ENCODE measurements at regions not wholly inside any gene's neighbourhood (a gene's known extent, or its start where the extent isn't known, plus 50 kb on each side); places are given as distances from the start of the nearest gene placed in this dataset.

DNA sequence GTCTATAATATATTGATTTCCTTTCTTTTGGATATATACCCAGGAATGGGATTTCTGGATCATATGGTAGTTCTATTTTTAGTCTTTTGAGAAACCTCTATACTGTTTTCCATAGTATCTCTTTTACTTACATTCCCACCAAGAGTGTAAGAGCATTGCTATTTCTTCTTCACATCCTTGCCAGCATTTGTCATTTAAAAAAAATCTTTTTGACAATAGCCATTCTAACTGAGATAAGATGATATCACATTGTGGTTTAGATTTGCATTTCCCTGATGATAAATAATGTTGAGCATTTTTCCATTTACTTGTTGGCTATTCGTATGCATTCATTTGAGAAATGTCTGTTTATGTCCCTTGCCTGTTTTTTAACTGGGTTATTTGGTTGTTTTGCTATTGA lies 467.4 kb downstream of the COL11A1 start:
- TF ChIP-seq, protein P1, sequence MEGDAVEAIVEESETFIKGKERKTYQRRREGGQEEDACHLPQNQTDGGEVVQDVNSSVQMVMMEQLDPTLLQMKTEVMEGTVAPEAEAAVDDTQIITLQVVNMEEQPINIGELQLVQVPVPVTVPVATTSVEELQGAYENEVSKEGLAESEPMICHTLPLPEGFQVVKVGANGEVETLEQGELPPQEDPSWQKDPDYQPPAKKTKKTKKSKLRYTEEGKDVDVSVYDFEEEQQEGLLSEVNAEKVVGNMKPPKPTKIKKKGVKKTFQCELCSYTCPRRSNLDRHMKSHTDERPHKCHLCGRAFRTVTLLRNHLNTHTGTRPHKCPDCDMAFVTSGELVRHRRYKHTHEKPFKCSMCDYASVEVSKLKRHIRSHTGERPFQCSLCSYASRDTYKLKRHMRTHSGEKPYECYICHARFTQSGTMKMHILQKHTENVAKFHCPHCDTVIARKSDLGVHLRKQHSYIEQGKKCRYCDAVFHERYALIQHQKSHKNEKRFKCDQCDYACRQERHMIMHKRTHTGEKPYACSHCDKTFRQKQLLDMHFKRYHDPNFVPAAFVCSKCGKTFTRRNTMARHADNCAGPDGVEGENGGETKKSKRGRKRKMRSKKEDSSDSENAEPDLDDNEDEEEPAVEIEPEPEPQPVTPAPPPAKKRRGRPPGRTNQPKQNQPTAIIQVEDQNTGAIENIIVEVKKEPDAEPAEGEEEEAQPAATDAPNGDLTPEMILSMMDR (IDR thresholded peaks at IDR 0.05; ENCODE audit: poor library complexity): no peak
- no peak for TF ChIP-seq EZH2phosphoT487 (IDR thresholded peaks at IDR 0.05; ENCODE audit: low read depth, severe bottlenecking, unreplicated experiment)
- no peak for TF ChIP-seq EZH2 (IDR thresholded peaks at IDR 0.05; ENCODE audit: borderline replicate concordance)
